ENCODE measurements at regions not wholly inside any gene's neighbourhood (a gene's known extent, or its start where the extent isn't known, plus 50 kb on each side); places are given as distances from the start of the nearest gene placed in this dataset.

DNA sequence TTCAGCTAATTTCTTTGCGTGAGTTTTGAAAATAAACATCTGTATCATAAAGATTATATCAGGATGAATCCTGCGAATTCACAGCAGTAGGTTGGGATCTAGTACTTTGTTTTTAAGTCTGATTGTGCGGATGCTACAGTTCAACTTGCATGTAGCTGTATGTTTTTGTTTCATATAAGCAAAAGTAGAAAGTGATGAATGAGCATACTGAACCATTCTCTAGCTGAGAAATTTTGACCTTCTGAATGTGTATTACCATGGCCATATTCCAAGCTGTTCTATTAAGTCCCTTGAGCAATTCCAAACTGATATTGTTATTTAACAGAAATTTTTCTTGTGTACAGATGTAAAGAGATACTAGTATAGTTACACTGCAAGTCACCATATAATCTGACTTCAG, 358.8 kb upstream of the MEOX2 start:
- no peak for DNase-seq

GRCh38 chr7:16044645-16045044, 358.2 kb upstream of the MEOX2 start:
- DNase-seq = no peak

DNA sequence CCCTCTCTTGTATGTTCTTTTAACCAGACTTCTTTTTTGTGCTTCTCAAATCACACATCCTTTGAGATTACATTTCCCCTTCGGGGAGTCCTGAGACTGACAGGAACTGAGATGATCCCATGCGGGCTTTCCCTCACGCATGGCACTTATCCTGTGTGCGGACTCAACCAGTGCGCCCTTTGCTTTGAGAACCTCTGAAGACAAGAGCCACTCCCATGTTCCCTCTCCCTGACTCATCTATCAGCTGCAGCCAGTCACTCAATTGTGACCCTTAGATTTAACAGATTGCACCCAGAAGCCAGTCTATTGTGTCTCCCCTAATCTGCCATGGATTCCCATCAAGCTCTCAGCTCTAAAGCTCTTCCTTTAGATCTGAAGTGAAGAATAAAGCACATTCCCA, 353.9 kb upstream of the MEOX2 start:
- DNase-seq = no peak

DNA sequence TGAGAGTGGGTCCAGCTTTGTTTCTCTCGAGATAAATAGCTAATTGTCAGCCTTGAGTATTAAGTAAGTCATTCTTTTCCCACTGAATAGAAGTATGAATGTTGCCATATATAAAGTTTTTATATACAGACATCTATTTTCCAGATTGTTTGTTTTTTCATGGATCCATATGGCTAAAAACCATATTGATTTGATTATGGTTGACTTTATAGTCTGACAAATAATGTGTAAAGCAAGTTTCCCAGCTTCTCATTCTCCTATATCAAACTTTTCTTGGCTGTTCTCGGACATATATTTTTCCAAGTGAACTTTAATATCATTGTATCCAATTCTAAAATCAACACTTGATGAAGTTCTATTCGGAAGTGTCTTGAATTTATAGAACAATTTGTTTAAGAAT, 352.4 kb upstream of the MEOX2 start:
- DNase-seq = no peak

- DNase-seq = no peak
Measured at GRCh38 chr7:16035392-16035791, 348.9 kb upstream of the MEOX2 start.

- no peak for DNase-seq
Measured at GRCh38 chr7:16034866-16035265, 348.4 kb upstream of the MEOX2 start.

GRCh38 chr7:16034353-16034752, 347.9 kb upstream of the MEOX2 start:
- no peak for DNase-seq

DNA sequence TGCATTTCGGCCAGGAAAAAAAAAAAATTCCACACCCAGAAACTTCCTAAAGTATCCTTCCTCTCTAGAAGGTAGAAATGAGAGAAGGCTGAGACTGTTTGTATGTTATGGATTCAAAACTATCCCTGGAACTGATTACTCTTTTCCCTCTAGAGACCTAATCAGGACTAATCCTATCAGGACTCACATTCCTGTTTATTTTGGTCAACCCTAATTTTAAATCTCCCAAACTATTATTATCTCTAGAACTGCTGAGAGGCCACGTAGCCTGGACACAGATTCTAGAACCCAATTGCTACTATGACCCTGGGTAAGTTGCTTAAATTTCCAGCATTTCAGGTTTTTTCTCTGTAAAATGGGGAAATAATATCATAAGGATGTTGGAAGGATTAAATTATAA, 346.8 kb upstream of the MEOX2 start:
- no peak for DNase-seq

DNA sequence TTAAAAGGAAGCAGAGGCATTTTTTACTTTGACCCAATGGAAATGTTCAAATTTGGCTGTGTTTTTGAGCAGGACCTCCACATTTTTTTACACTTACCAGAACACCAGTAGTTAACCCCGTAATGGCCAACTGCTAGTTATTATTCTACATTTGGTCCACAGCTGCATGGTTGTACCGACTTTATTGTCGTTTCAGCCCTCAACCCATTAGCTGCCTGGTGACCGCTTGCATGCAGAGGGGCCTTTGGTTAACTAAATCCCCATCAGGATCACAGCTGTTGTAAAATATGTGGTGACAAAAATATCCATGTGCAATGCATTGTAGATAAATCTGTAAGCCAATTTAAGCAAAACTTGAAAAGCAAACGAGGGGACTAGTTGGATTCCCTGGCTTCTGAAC, 342.2 kb upstream of the MEOX2 start:
- DNase-seq = no peak

DNA sequence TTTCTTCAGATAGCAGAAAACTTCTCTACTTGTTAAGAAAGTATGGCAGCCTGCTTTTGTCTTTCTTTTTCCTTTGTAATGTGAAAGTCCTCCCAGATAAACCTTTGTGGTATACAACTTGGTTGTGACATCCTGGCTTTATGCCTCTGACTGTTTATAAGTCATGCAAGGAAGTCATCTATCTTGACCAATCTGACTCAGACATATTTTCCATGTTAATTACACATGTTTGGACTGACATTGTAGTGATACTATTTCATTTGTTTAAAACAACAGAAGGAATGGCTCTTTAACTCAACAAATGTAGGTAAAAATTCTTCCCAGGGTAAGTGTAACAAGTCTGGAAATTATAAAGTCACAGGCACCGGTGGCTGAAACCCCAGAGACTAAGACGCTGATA, 341.6 kb upstream of the MEOX2 start:
- no peak for DNase-seq

- no peak for DNase-seq
Measured at GRCh38 chr7:16027396-16027795, 340.9 kb upstream of the MEOX2 start.

DNA sequence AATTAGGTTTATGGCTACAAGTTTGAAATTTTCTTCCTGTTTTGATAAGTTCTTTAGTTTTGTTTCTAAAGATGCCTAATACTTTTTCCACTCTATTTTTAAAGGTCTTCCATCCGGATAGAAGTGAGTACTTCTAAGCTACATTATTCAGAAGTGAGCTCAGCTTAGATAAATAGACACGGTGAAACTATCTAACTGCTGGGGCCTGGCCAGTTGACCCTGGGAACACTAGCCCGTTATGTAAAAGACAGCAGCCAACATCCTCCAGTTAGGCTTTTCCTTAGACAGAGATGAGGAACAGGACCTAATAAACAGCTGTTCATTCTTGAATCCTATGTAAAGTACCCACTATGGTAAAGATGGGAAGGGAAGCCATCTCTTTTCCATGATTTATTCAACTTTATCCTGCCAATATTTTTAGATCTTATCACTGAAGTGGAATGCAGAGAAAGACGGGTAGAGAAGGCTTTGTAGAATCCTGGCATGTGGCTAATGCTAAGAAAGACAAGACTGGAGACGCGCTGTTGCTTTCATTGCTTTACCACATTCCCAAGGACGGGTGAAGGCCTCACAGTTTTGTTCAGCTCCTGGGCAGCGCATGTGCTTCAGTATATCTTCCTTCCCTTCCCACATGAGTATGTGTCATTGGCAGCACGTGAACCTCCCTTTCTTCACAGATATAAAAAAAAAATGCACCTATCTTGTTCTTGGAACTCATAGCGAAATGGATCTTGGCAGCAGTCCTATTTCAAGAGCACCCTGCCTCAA, 340.0 kb upstream of the MEOX2 start:
- no peak for DNase-seq

GRCh38 chr7:16025696-16026095, 339.2 kb upstream of the MEOX2 start:
- DNase-seq = no peak

GRCh38 chr7:16023503-16023902, 337.0 kb upstream of the MEOX2 start:
- DNase-seq = no peak

DNA sequence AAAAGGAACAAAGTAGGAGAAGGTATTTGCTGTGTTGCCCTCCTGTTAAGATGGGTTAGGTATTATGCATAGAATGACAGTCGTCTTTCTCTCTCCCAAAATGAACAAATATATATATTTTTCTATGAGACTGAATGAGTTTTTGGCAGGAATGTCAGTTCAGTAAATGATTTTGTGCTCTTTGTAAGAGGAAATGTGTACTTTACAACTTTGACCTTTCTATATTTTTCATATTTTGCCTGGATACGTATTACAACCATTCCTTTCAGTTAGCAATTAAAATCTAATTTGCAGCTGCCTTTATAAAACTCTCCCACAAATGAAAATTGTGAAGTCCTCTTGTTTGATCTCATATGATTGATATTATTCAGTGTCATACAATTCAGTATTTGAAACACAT, 336.6 kb upstream of the MEOX2 start:
- no peak for DNase-seq

- no peak for DNase-seq
Measured at GRCh38 chr7:16021851-16022250, 335.4 kb upstream of the MEOX2 start.

DNA sequence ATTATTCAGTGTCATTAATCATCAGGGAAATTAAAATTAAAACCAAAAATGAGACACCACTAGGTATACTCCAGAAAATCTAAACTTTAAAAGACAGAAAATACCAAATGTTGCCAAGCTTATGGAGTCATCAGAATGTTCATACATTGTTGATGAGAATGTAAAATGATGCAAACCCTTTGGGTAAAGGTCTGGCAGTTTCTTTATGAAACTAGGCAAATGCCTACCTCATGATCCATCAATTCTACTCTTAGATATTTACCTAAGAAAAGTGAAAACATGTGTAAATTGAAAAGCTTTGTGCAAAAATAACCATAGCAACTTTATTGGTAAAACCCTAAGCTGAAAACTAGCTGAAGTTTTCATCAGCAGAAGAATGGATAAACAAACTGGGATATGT, 329.5 kb upstream of the MEOX2 start:
- DNase-seq = no peak

DNA sequence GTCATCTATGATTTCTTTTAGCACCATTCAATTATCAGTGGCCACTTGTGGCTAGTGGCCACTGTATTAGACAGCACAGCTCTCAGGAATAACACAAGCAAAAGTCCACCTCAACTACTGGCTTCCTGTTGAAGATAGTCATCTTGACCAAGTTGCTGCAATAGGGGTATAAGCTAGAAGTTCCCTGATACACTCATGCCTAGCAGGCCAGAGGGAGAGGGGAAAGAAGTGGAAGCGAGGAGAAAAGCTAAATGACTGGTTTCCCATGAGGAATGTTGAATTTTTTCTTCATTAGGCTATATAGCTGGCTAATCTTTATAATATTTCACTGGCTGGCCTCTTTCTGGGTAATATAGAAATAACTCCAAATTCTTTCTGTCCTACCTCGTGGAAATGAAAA, 327.5 kb upstream of the MEOX2 start:
- DNase-seq = no peak

DNA sequence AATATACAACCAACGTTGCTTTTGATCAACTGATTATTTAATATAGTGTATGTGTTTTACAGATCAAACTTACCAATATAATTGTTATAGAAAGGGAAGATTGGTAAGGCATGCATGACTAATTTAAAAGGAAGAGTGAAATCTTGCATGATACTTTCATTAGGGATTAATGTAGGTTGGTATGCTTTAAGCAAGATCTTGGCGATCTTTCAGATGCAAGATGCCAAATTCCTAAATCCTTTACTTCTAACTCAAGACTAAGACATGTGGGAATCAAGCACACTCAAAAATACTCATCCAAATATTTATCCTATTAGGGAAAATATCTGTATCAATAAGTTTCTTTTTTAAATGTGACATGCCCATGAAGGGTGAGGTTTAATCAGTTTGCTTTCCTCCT, 321.4 kb upstream of the MEOX2 start:
- DNase-seq = no peak

- no peak for DNase-seq
Measured at GRCh38 chr7:16004702-16005101, 318.2 kb upstream of the MEOX2 start.

- DNase-seq = no peak
Measured at GRCh38 chr7:16001477-16001876, 315.0 kb upstream of the MEOX2 start.

DNA sequence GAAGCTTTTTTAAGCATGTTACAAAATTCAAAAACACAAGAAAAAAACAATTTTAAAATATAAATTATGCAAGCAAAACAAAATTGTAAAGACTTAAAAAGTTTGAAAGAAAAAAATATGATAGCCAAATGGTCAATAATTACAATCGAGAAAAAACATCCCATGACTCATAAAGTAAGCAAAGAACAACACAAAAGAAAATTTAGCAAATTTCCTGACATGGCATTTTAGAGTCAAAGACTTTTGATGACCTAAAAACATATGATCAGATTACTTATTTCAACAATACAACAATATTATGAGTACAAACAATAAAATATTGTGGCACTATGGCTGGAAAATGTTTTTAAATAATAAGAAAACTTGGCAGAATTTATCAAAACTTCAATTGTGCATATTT, 312.1 kb upstream of the MEOX2 start:
- no peak for DNase-seq

GRCh38 chr7:15995027-15995426, 308.5 kb upstream of the MEOX2 start:
- DNase-seq = no peak

DNA sequence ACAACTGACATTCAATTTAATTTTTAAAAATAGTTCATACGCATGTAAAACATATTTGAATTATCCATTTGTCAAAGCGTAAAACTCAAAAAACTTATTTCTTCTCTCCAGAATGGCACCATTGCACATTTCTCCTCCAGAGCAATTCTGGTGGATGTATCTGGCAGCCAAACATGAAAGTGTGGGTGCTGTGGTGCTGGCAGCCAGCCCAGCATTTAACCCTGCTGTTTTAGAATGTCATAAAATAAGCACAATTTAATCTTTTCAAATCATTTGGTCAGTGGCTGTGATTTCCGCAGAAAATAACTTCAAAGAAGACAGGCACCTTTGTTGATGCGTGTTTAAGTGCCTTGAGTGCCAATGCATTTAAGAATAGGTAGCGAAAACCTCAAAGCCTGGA, 302.7 kb upstream of the MEOX2 start:
- DNase-seq = no peak

DNA sequence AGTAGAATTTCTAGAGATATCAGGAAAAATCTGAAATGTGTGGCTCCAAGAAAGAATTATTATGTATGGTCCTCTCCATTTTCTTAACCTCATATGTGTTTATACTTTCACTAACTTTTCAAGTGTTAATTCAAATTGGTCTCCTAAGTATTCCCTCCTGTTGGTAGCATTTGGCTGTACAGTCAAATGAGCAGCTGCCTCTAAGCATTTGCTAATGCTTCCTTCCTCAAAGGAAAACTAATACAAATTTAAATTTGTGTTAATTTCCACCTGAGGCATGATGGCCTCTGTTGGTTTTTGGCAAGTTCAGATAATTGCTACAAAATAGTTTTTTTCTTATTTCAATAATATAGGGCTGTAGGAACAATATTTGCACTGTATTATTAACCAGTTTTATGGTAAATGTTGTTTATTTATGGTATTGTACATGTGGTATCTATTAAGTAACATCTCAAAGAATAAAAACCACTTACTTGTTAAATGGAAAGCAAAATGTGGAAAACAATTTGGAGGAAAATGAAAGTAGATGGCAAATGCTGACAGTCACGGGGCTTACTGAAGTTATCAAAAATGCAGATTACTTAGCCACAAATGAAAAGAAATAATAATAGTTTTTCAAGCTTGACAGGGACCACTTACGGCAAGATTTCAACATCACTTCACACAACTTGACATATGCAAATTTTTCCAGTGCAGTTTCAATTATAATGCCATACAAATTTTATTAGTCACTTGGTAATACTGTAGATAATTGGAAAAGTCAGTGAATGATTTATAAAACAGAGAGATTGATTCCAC, 299.3 kb upstream of the MEOX2 start:
- DNase-seq = no peak

Measured in stimulated activated naive CD4-positive, alpha-beta T cell treated with Interleukin-2 at 50 U/mL for 16 hours (primary cell).